ENCODE measurements at regions not wholly inside any gene's neighbourhood (a gene's known extent, or its start where the extent isn't known, plus 50 kb on each side); places are given as distances from the start of the nearest gene placed in this dataset.

DNA sequence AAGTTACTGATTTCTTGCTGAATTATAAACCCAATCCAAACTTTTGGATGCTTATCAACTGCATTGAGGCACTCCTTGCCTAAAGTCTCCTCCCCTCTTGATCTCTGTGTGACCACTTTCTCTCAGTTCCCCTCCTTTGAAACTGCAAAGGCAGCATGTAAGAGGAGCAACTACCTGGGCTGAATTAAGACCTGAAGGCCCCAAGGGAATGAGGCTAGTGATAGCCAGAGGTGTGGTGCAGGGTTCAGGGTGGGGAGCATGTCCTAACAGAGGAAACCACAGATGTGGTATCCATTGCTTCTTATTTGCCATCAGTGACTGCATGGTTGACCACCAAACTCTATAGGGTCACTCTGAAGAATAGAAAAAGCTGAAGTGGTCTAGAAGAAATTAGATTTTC is 557.9 kb downstream of the TNS1 start:
- no peak overlapping the region for H3K4me3 ChIP-seq (ENCODE audit: low read depth, low read length)
- H3K27me3 ChIP-seq (ENCODE audit: control insufficient read depth, insufficient read depth, low read length) = no peaks in the 10 kb centered on the region
- no peaks in the 10 kb centered on the region for H3K36me3 ChIP-seq (ENCODE audit: control insufficient read depth, insufficient read depth, low read length)
- TF ChIP-seq, protein P1, sequence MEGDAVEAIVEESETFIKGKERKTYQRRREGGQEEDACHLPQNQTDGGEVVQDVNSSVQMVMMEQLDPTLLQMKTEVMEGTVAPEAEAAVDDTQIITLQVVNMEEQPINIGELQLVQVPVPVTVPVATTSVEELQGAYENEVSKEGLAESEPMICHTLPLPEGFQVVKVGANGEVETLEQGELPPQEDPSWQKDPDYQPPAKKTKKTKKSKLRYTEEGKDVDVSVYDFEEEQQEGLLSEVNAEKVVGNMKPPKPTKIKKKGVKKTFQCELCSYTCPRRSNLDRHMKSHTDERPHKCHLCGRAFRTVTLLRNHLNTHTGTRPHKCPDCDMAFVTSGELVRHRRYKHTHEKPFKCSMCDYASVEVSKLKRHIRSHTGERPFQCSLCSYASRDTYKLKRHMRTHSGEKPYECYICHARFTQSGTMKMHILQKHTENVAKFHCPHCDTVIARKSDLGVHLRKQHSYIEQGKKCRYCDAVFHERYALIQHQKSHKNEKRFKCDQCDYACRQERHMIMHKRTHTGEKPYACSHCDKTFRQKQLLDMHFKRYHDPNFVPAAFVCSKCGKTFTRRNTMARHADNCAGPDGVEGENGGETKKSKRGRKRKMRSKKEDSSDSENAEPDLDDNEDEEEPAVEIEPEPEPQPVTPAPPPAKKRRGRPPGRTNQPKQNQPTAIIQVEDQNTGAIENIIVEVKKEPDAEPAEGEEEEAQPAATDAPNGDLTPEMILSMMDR (IDR thresholded peaks at IDR 0.05; ENCODE audit: insufficient read depth, low read length, poor library complexity, severe bottlenecking) = no peak
- DNase-seq (ENCODE audit: low read depth) = no peak

DNA sequence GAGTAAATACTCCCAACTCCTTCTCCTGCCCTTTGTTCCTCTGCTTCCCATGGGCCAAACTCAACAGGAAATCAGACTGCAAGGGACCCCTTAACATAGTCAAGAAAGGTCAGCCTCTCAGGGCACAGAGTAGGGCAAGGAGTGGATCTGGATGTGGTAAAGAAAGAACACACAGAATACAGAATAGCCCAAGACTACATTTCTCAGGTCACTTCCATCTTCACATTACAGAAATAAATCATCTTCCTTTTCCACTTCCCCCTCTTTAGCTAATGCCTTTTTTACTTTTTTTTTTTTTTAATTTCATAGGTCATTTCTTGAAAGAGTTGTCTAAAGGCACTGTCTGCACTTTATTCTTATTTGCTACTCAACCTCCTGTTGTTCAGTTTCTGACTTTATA is 558.3 kb downstream of the TNS1 start:
- no peaks in the 10 kb centered on the region for H3K27me3 ChIP-seq (ENCODE audit: control insufficient read depth, insufficient read depth, low read length)
- no peak overlapping the region for H3K4me3 ChIP-seq (ENCODE audit: low read depth, low read length)
- no peak for DNase-seq (ENCODE audit: low read depth)

DNA sequence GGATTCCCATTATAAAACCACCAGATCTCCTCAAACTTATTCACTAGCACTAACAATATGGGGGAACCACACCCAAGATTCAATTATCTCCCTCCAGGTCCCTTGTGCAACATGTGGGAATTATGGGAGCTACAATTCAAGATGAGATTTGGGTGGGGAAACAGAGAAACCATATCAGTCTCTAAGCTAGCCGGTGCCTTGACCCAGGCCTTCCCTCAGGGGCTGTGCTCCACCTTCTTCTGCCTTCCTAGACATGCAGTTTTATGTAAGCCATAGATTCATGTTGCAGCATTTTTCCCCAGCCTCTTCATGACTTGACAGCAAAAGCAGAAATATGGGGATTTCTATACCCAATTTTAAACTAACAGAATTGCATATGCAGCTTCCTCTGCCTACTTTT is 559.2 kb downstream of the TNS1 start:
- H3K4me3 ChIP-seq (ENCODE audit: low read depth, low read length) = no peak overlapping the region
- H3K36me3 ChIP-seq (ENCODE audit: control insufficient read depth, insufficient read depth, low read length) = no peaks in the 10 kb centered on the region
- no peak for DNase-seq (ENCODE audit: low read depth)
- TF ChIP-seq, protein P1 (IDR thresholded peaks at IDR 0.05; ENCODE audit: insufficient read depth, low read length, poor library complexity, severe bottlenecking) = no peak
- no peaks in the 10 kb centered on the region for H3K27me3 ChIP-seq (ENCODE audit: control insufficient read depth, insufficient read depth, low read length)

More for the DNA sequence above, 558.3 kb downstream of the TNS1 start:
- H3K36me3 ChIP-seq (ENCODE audit: control insufficient read depth, insufficient read depth, low read length) = no peaks in the 10 kb centered on the region
- TF ChIP-seq, protein P1 (IDR thresholded peaks at IDR 0.05; ENCODE audit: insufficient read depth, low read length, poor library complexity, severe bottlenecking) = no peak

DNA sequence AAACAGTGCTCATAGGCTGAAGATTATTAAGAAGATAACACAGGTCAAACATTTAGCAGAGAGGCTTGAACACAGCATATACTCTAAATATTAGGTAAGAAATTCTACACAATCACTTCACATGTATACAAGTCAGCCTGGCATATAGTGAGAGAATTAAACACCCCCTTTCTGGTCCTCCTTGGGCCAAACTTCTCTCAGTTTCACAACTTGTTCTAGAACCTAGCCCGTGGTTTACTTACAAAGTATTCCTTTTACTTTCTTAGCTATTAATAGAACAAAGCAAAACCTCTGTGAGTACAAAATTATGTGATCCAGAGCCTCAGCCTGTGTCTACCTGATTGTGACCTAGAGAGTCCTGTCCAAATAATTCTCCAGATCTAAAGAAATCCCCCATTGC is 562.8 kb downstream of the TNS1 start:
- TF ChIP-seq, protein P1 (IDR thresholded peaks at IDR 0.05; ENCODE audit: insufficient read depth, low read length, poor library complexity, severe bottlenecking) = no peak
- H3K36me3 ChIP-seq (ENCODE audit: control insufficient read depth, insufficient read depth, low read length) = no peaks in the 10 kb centered on the region
- H3K27me3 ChIP-seq (ENCODE audit: control insufficient read depth, insufficient read depth, low read length) = no peaks in the 10 kb centered on the region
- no peak overlapping the region for H3K4me3 ChIP-seq (ENCODE audit: low read depth, low read length)
- DNase-seq (ENCODE audit: low read depth) = no peak

DNA sequence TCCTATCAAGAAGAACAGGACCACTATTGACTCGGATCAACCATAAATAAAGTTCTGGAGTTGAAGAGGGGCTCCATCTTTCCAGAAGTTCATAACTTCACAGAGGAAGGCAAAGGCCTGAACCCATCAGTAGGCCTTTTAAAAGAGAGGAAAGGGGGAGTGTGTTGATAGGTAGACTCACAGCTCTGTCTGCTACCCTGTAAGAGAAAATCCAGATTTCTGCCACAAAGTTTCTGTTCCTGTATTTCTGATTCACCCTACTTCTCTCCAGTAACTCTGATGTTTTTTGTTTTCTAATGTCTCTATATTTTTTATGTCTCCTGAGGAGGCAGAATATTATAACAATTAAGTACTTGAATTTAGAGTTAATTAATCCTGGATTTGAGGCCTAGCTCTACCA is 564.0 kb downstream of the TNS1 start:
- DNase-seq (ENCODE audit: low read depth) = no peak
- no peaks in the 10 kb centered on the region for H3K36me3 ChIP-seq (ENCODE audit: control insufficient read depth, insufficient read depth, low read length)
- TF ChIP-seq, protein P1 (IDR thresholded peaks at IDR 0.05; ENCODE audit: insufficient read depth, low read length, poor library complexity, severe bottlenecking) = no peak
- no peaks in the 10 kb centered on the region for H3K27me3 ChIP-seq (ENCODE audit: control insufficient read depth, insufficient read depth, low read length)
- H3K4me3 ChIP-seq (ENCODE audit: low read depth, low read length) = no peak overlapping the region

DNA sequence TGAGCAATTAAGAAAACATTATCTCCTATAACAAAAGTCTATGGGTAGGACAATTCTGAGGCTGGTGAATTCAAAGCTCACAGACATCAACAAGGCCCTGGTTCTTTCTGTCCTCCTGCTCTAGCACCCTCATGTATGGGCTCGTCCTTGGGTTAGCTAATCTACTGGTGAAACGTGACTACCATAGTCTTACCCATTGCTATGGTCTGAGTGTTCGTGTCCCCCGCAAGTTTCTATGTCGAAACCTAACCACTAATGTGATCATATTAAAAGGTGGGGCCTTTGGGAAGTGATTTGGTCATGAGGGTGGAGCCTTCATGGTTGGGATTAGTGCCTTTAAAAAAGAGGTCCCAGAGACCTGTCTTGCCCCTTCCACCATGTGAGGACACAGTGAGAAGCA is 564.7 kb downstream of the TNS1 start:
- Histone ChIP-seq H3K4me3 (ENCODE audit: low read depth, low read length) (no peak overlapping the region), H3K27me3 (ENCODE audit: control insufficient read depth, insufficient read depth, low read length) (no peaks in the 10 kb centered on the region), H3K36me3 (ENCODE audit: control insufficient read depth, insufficient read depth, low read length) (no peaks in the 10 kb centered on the region)
- no peak for DNase-seq (ENCODE audit: low read depth)
- TF ChIP-seq, protein P1 (IDR thresholded peaks at IDR 0.05; ENCODE audit: insufficient read depth, low read length, poor library complexity, severe bottlenecking) = no peak
